Neural cell (in vitro differentiated cells): ENCODE measurements at regions not wholly inside any gene's neighbourhood (a gene's known extent, or its start where the extent isn't known, plus 50 kb on each side); places are given as distances from the start of the nearest gene placed in this dataset.

Source experiments
- H2AFZ ChIP-seq: fragments of 200-600, 300-800 bp; sonication (generic), shearing (Covaris generic); 2 replicates; pipeline ENCODE4 v1.6.0; 2014; ENCODE audit warnings: low read depth, mild to moderate bottlenecking, antibody characterized with exemption, low read length, moderate library complexity
- H3F3A ChIP-seq: fragments of 200-600 bp; shearing (Covaris generic); 2 replicates; pipeline ENCODE4 v1.6.1; 2016; ENCODE audit warnings: mild to moderate bottlenecking, moderate library complexity, mixed read lengths, antibody characterized with exemption, low read length; ENCODE audit not compliant: insufficient read depth, poor library complexity, severe bottlenecking
- H3K27ac ChIP-seq: fragments of 200-600, 300-800 bp; sonication (generic), shearing (Covaris generic); 2 replicates; pipeline ENCODE4 v1.5.1; 2014; ENCODE audit warnings: mild to moderate bottlenecking, low read length, moderate library complexity
- H3K27me3 ChIP-seq: fragments of 300-800, 200-600 bp; sonication (generic), shearing (Covaris generic); 2 replicates; pipeline ENCODE4 v1.6.0; 2014; ENCODE audit warnings: mild to moderate bottlenecking, low read depth, low read length, moderate library complexity; ENCODE audit not compliant: insufficient read depth
- H3K36me3 ChIP-seq: fragments of 300-800, 200-600 bp; sonication (generic), shearing (Covaris generic); 2 replicates; pipeline ENCODE4 v1.5.1; 2014; ENCODE audit warnings: mild to moderate bottlenecking, antibody characterized with exemption, low read length, moderate library complexity; ENCODE audit not compliant: insufficient read depth
- H3K4me2 ChIP-seq: fragments of 300-800, 200-600 bp; sonication (generic), shearing (Covaris generic); 2 replicates; pipeline ENCODE4 v1.6.0; 2014; ENCODE audit warnings: mild to moderate bottlenecking, low read length
- H3K4me3 ChIP-seq: fragments of 300-800, 200-600 bp; sonication (generic), shearing (Covaris generic); 2 replicates; pipeline ENCODE4 v1.5.1; 2014; ENCODE audit warnings: mild to moderate bottlenecking, low read length, moderate library complexity
- H3K79me2 ChIP-seq: fragments of 200-600 bp; shearing (Covaris generic); replicated peaks from 2 replicates; pipeline ENCODE4 v1.6.0; 2014; ENCODE audit warnings: mild to moderate bottlenecking, low read length, moderate library complexity; ENCODE audit not compliant: insufficient read depth
- H3K9ac ChIP-seq: fragments of 300-800, 200-600 bp; sonication (generic), shearing (Covaris generic); 2 replicates; pipeline ENCODE4 v1.6.1; 2016; ENCODE audit warnings: mild to moderate bottlenecking, low read length, mixed read lengths
- H3K9me2 ChIP-seq: fragments of 200-600 bp; shearing (Covaris generic); 2 replicates; pipeline ENCODE4 v1.6.1; 2016; ENCODE audit warnings: mild to moderate bottlenecking, low read length, mixed read lengths; ENCODE audit not compliant: insufficient read depth
- H3K9me3 ChIP-seq: fragments of 200-600, 300-800 bp; sonication (generic), shearing (Covaris generic); 2 replicates; pipeline ENCODE4 v1.6.1; 2016; ENCODE audit warnings: mild to moderate bottlenecking, mixed run types, low read length, moderate library complexity, mixed read lengths
- H4K20me1 ChIP-seq: fragments of 200-600 bp; shearing (Covaris generic); 2 replicates; pipeline ENCODE4 v1.6.1; 2016; ENCODE audit warnings: mild to moderate bottlenecking, mixed run types; ENCODE audit not compliant: insufficient read depth
- CTCF ChIP-seq: fragments of 450-650 bp; IDR thresholded peaks from 2 replicates; pipeline ENCODE4 v1.5.1; 2014; ENCODE audit warnings: antibody characterized with exemption, mild to moderate bottlenecking, moderate library complexity; ENCODE audit not compliant: poor library complexity, severe bottlenecking
- EP300 ChIP-seq: fragments of 450-650 bp; conservative IDR thresholded peaks from 2 replicates; pipeline ENCODE4 v1.6.1; 2014; ENCODE audit warnings: antibody characterized with exemption, mild to moderate bottlenecking, moderate library complexity; ENCODE audit not compliant: poor library complexity, severe bottlenecking
- EZH2 ChIP-seq: fragments of 200-600, 300-800 bp; shearing (Covaris generic), sonication (generic); IDR thresholded peaks from 2 replicates; pipeline ENCODE4 v1.6.1; 2014; ENCODE audit warnings: antibody characterized with exemption, low read length, borderline replicate concordance, mild to moderate bottlenecking; ENCODE audit not compliant: insufficient read depth, poor library complexity, severe bottlenecking
- MXI1 ChIP-seq: fragments of 450-650 bp; conservative IDR thresholded peaks from 2 replicates; pipeline ENCODE4 v1.6.1; 2014; ENCODE audit warnings: antibody characterized with exemption, mild to moderate bottlenecking; ENCODE audit not compliant: poor library complexity, severe bottlenecking
- POLR2AphosphoS5 ChIP-seq: IDR thresholded peaks from 2 replicates; pipeline ENCODE4 v1.6.1; 2012
- RAD21 ChIP-seq: fragments of 450-650 bp; conservative IDR thresholded peaks from 2 replicates; pipeline ENCODE4 v1.6.1; 2014; ENCODE audit warnings: antibody characterized with exemption, mild to moderate bottlenecking, moderate library complexity
- REST ChIP-seq: IDR thresholded peaks from 2 replicates; pipeline ENCODE4 v1.6.1; 2012; ENCODE audit warnings: borderline replicate concordance
- SMC3 ChIP-seq: fragments of 450-650 bp; conservative IDR thresholded peaks from 2 replicates; pipeline ENCODE4 v1.6.1; 2014; ENCODE audit warnings: antibody characterized with exemption, mild to moderate bottlenecking, moderate library complexity; ENCODE audit not compliant: poor library complexity
- TAF1 ChIP-seq: IDR thresholded peaks from 2 replicates; pipeline ENCODE4 v1.6.1; 2012; ENCODE audit warnings: low read depth

- H4K20me1 ChIP-seq: no peaks in the 10 kb centered on the region
- TF ChIP-seq RAD21 (no peak), REST (no peak), MXI1 (no peak), TAF1 (no peak), EZH2 (no peak), EP300 (no peak), POLR2AphosphoS5 (no peak), SMC3 (no peak), CTCF (no peak)
- H3K4me2 ChIP-seq: no peak overlapping the region
These were observed 447.2 kb downstream of the SNAPC1 start for GRCh38 chr14:62209287-62209899.

GRCh38 chr14:62213516-62213915, 451.3 kb downstream of the SNAPC1 start:
- no peak overlapping the region for H3K27ac ChIP-seq
- H3K4me3 ChIP-seq: no peak overlapping the region
- H3K36me3 ChIP-seq: no peaks in the 10 kb centered on the region
- H4K20me1 ChIP-seq: no peaks in the 10 kb centered on the region
- no peaks in the 10 kb centered on the region for H3K9me2 ChIP-seq
- H3K4me2 ChIP-seq: no peak overlapping the region
- no peaks in the 10 kb centered on the region for H3K9me3 ChIP-seq
- TF ChIP-seq POLR2AphosphoS5: no peak
- no peak for TF ChIP-seq MXI1
- no peak for TF ChIP-seq CTCF
- TF ChIP-seq EZH2: no peak
- no peak for TF ChIP-seq TAF1
- TF ChIP-seq REST: no peak
- no peak for TF ChIP-seq RAD21
- no peak for TF ChIP-seq EP300
- TF ChIP-seq SMC3: no peak
- no peak overlapping the region for H2AFZ ChIP-seq
- no peaks in the 10 kb centered on the region for H3K79me2 ChIP-seq
- H3K27me3 ChIP-seq: no peaks in the 10 kb centered on the region
- no peaks in the 10 kb centered on the region for H3F3A ChIP-seq
- no peak overlapping the region for H3K9ac ChIP-seq

More at GRCh38 chr14:62209287-62209899, 447.2 kb downstream of the SNAPC1 start:
- Histone ChIP-seq H3K9me2 (no peaks in the 10 kb centered on the region), H3K27ac (no peak overlapping the region), H3K9ac (no peak overlapping the region), H3K9me3 (no peaks in the 10 kb centered on the region), H3K36me3 (no peaks in the 10 kb centered on the region), H3K79me2 (no peaks in the 10 kb centered on the region), H3K4me3 (no peak overlapping the region), H3K27me3 (no peaks in the 10 kb centered on the region), H3F3A (no peaks in the 10 kb centered on the region), H2AFZ (no peak overlapping the region)
